ENCODE measurements at regions not wholly inside any gene's neighbourhood (a gene's known extent, or its start where the extent isn't known, plus 50 kb on each side); places are given as distances from the start of the nearest gene placed in this dataset.

GRCh38 chr15:31802761-31803160, 227.6 kb upstream of the CHRNA7 start:
- no peak overlapping the region for H3K27ac ChIP-seq
- no peak for TF ChIP-seq ZFX (IDR thresholded peaks at IDR 0.05)
- TF ChIP-seq, protein P1, sequence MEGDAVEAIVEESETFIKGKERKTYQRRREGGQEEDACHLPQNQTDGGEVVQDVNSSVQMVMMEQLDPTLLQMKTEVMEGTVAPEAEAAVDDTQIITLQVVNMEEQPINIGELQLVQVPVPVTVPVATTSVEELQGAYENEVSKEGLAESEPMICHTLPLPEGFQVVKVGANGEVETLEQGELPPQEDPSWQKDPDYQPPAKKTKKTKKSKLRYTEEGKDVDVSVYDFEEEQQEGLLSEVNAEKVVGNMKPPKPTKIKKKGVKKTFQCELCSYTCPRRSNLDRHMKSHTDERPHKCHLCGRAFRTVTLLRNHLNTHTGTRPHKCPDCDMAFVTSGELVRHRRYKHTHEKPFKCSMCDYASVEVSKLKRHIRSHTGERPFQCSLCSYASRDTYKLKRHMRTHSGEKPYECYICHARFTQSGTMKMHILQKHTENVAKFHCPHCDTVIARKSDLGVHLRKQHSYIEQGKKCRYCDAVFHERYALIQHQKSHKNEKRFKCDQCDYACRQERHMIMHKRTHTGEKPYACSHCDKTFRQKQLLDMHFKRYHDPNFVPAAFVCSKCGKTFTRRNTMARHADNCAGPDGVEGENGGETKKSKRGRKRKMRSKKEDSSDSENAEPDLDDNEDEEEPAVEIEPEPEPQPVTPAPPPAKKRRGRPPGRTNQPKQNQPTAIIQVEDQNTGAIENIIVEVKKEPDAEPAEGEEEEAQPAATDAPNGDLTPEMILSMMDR (conservative IDR thresholded peaks at IDR 0.05): no peak

DNA sequence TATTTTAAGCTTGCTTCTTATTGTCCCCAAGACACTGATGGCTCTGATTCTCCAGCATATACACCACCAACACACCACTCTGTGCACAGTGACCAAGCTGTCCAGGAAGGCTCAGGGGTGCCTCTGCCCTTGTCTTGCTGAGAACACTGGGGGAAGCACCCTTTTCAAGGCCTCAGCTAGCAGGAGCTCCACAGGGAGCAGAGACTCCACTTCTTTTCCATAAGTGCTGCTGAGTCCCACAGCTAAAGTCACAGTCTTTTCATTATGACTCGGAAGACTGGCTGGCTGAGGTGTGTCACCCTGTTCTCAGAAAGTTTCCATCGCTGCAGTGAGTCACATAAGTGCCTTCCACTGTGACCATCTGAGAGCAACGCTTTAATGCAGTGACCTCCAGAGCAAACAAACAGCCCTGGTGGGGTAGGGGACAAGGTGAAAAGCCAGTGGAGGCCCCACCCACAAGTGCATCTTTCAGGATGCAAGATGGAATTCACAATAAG, 226.9 kb upstream of the CHRNA7 start:
- H3K27ac ChIP-seq: no peak overlapping the region
- TF ChIP-seq, protein P1 (conservative IDR thresholded peaks at IDR 0.05): no peak
- TF ChIP-seq ZFX (IDR thresholded peaks at IDR 0.05): no peak

DNA sequence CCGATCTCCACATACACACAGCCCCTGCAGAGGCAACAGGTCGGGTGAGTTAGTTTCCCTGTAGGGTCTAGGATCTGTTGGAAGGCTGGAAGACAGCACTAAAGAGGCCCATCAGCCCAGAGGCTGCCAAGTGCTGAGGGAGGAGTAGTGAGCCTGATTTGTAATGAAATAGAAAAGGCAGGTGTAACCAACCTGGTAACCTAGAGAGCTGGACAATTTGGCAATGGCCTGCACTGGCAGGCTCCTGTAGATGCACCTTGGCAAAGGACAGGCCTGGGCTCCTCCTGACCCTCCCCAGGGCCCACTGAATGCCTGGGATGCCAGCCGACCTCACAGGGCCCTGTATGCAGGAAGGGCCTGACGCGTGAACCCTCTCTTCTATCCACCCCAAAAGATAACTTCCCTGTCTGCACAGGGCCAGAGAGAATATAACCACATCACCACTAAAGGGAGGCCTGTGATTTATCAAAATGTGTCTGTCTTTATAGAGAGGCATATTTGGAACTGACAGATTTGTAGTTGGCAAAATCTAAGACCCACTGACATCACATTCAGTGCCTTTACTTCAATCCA, 225.1 kb upstream of the CHRNA7 start:
- H3K27ac ChIP-seq: no peak overlapping the region
- TF ChIP-seq, protein P1 (conservative IDR thresholded peaks at IDR 0.05): no peak
- TF ChIP-seq ZFX (IDR thresholded peaks at IDR 0.05): no peak

GRCh38 chr15:31806106-31806505, 224.2 kb upstream of the CHRNA7 start:
- no peak overlapping the region for H3K27ac ChIP-seq
- TF ChIP-seq, protein P1 (conservative IDR thresholded peaks at IDR 0.05): no peak
- TF ChIP-seq ZFX (IDR thresholded peaks at IDR 0.05): no peak

DNA sequence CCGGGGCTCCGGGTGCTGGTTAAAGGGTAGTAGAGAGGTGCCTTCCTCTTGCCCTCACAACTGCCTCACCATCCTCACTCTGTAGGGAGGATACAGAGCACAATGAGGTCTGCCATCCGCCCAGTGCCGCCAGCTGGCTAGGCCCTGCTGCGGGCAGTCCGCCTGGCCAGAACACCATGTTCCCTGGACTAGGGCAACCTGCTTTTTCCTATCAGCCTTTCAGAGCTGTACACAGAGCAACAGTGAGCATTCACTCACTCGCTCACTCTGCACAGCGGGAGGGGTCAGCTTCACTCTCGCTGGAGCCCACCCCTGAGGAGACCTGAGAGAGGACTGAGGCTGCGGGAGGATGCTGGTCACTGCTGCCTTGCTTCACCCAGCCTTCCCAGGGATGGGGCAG, 218.7 kb upstream of the CHRNA7 start:
- TF ChIP-seq, protein P1 (conservative IDR thresholded peaks at IDR 0.05): no peak
- TF ChIP-seq ZFX (IDR thresholded peaks at IDR 0.05): no peak
- no peak overlapping the region for H3K27ac ChIP-seq

DNA sequence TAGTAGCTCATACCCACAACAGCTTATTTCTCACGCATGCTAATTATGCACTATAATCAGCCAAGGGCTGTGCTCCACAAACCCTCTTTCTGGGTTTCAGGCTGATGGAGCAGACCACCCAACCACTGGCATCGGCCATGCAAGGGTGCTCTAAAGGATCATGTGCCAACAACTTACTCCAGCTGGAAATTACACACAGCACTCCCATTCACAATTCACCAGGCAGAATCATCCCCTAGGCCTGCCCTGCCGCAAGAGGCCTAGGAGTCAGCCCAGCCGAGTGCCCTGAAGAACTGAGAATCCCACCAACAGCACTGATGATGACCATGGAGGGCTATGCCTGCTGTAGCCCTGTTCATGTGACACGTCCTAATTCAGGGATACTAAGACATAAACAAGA, 216.2 kb upstream of the CHRNA7 start:
- H3K27ac ChIP-seq: no peak overlapping the region
- TF ChIP-seq, protein P1 (conservative IDR thresholded peaks at IDR 0.05): no peak
- no peak for TF ChIP-seq ZFX (IDR thresholded peaks at IDR 0.05)

- no peak overlapping the region for H3K27ac ChIP-seq
- TF ChIP-seq ZFX (IDR thresholded peaks at IDR 0.05): no peak
- TF ChIP-seq, protein P1 (conservative IDR thresholded peaks at IDR 0.05): no peak
Observed at GRCh38 chr15:31815411-31816155, 214.7 kb upstream of the CHRNA7 start.

Measured in C4-2B (cell line).